Astrocyte (in vitro differentiated cells and primary cell): ENCODE measurements at regions not wholly inside any gene's neighbourhood (a gene's known extent, or its start where the extent isn't known, plus 50 kb on each side); places are given as distances from the start of the nearest gene placed in this dataset.

Experiments used
- CTCF ChIP-seq: IDR thresholded peaks from 2 replicates; pipeline ENCODE4 v1.5.1; 2011; ENCODE audit warnings: low read depth, mild to moderate bottlenecking, inconsistent platforms, low read length, moderate library complexity; ENCODE audit not compliant: insufficient read depth
- EZH2 ChIP-seq: IDR thresholded peaks from 2 replicates; pipeline ENCODE4 v1.6.1; 2012; ENCODE audit warnings: mild to moderate bottlenecking, low read length, inconsistent platforms; ENCODE audit not compliant: insufficient read depth

- TF ChIP-seq CTCF = no peak
- TF ChIP-seq EZH2 = no peak
Measured at GRCh38 chr5:173785400-173785799, 102.7 kb upstream of the CPEB4 start.
